ENCODE measurements at regions not wholly inside any gene's neighbourhood (a gene's known extent, or its start where the extent isn't known, plus 50 kb on each side); places are given as distances from the start of the nearest gene placed in this dataset.

DNA sequence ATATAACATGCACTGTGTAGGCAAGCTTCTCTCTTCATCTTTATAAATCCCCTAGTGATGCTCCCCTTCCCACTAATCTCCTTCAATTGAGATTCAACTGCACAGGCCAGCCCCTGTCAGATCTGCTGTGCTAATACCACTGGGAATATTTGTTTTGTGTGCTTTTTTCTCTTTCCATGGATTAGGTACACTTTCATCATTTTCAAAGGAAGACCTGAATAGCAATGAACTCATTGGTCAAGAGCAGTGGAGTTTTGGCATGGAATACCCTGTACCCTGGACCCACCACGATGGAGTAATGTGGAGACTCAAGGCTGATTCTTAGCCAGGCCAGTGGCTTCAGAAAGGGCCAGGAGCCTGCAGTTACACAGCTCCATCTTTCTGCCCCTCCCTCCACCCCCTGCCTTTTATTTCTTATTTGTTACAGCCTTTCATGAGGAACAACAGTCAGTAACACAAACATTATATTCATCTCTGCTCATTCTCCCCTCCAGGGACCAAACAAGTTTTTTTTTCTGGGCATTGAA is 75.4 kb upstream of the KCNG1 start:
- DNase-seq (ENCODE audit: low read depth), result no peak
- in situ Hi-C loops (cut with HindIII; ENCODE audit: low sequenced_read_pairs), result no loop called here
- no peak overlapping the region for H3K4me3 ChIP-seq (ENCODE audit: low read depth, low read length)
- TF ChIP-seq, protein P1, sequence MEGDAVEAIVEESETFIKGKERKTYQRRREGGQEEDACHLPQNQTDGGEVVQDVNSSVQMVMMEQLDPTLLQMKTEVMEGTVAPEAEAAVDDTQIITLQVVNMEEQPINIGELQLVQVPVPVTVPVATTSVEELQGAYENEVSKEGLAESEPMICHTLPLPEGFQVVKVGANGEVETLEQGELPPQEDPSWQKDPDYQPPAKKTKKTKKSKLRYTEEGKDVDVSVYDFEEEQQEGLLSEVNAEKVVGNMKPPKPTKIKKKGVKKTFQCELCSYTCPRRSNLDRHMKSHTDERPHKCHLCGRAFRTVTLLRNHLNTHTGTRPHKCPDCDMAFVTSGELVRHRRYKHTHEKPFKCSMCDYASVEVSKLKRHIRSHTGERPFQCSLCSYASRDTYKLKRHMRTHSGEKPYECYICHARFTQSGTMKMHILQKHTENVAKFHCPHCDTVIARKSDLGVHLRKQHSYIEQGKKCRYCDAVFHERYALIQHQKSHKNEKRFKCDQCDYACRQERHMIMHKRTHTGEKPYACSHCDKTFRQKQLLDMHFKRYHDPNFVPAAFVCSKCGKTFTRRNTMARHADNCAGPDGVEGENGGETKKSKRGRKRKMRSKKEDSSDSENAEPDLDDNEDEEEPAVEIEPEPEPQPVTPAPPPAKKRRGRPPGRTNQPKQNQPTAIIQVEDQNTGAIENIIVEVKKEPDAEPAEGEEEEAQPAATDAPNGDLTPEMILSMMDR (IDR thresholded peaks at IDR 0.05; ENCODE audit: low read depth, low read length, missing control alignments), result no peak

DNA sequence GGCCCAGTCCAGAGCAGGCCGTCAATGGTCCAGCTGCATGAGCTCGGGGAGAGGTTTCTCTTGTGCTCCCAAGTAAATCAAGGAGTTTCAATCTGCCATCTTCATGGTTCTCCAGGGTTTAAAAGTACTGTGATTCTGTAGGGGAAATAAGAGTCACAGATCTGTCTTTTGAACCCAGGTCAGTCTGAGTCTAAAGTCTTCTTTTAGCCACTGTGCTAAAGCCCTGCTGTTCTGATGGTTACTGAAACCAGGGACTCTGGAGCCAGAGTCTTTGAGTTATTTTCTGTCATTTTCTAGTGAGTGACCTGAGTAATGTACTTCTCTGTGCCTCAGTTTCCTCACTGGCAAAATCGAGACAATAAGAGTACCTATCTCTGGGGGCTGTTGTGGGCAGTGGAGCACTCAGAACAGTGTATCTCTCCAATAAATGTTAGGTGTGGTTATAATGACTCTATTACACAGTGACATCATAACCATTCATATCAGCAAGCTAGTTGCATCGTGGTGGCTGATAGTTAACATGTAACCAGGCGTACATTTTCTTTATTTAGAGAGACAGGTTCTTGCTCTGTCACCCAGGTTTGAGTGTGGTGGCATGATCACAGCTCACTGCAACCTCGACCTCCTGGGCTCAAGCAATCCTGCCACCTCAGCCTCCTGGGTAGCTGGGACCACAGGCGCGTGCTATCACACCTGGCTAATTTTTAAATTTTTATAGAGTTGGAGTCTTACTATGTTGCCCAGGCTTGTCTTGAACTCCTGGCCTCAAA is 74.6 kb upstream of the KCNG1 start:
- H3K4me3 ChIP-seq (ENCODE audit: low read depth, low read length), result no peak overlapping the region
- DNase-seq (ENCODE audit: low read depth), result no peak
- TF ChIP-seq, protein P1 (IDR thresholded peaks at IDR 0.05; ENCODE audit: low read depth, low read length, missing control alignments), result no peak
- in situ Hi-C loops (cut with HindIII; ENCODE audit: low sequenced_read_pairs), result no loop called here

DNA sequence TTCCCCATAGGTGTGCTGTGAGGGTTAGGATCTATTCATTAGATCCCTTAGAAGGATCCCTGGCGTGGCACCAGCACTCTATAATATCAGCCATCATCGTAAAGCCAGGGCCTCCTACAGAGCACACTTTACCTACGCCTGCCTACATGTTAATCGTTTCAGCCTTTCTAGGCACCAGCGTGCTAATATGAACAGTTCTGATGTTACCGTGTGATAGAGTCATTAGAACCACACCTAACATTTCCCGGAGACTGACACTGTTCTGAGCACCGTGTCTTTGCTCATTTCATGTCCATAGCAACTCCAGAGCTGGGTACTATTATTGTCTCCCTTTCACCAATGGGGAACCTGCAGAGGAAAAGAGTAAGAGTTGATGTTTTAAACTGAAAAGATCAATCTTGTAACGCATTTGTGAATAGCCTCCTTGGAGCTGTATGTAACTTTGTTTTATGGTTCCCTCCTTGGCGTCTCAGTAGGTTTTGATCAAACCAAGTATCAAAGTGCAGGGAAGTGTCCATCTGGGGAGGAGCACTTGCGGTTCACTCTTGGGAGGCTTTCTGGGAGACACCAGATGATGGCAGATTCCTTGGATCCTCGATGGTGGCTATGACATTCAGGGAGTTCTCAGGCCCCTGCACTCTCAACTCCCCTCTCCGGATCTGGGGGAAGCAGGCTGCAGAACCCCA is 73.8 kb upstream of the KCNG1 start:
- DNase-seq (ENCODE audit: low read depth), result no peak
- no peak overlapping the region for H3K4me3 ChIP-seq (ENCODE audit: low read depth, low read length)
- TF ChIP-seq, protein P1 (IDR thresholded peaks at IDR 0.05; ENCODE audit: low read depth, low read length, missing control alignments), result no peak
- in situ Hi-C loops (cut with HindIII; ENCODE audit: low sequenced_read_pairs), result no loop called here

DNA sequence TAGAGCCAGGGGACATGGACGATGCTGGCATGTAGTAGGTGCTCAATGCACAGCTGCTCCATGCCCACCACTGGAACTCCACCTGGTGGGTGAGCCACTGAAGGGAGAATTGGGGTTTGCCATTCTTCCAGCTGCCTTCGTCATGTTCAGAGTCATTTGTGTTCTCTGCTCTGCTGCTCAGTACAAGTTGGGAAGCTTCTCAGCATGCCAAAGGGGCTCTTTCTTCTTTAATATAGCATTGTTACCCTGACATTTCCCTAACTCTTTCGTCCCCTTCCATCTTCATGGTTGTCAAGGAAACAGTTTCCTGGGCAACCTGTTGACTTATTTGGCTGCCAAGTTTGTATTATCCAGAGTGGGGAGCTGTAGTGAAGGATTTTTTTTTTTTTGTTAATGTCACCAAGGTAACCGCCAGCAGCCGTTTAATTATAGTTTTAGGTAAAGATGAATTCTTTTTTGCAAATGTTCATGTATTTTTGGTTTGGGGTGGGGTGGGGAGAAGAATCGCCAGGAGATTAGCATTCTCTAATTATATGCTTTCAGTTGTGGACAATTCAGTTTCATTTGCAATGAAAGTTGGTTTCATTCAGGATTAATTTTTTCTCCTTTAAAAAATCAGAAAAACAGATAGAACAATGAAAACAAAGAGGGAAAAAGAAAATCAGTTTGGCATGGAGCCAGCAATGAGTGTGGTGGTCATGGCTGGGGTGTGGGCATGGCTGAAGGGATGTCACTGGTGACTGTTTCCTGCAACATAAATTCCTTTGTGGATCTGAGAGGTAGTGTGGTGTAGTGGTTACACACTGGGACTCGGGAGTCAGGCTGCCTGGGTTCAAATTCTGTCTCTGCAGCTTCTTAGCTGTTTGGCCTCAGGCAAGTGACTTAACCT is 73.0 kb upstream of the KCNG1 start:
- H3K4me3 ChIP-seq (ENCODE audit: low read depth, low read length), result no peak overlapping the region
- in situ Hi-C loops (cut with HindIII; ENCODE audit: low sequenced_read_pairs), result no loop called here
- TF ChIP-seq, protein P1 (IDR thresholded peaks at IDR 0.05; ENCODE audit: low read depth, low read length, missing control alignments), result no peak
- no peak for DNase-seq (ENCODE audit: low read depth)

DNA sequence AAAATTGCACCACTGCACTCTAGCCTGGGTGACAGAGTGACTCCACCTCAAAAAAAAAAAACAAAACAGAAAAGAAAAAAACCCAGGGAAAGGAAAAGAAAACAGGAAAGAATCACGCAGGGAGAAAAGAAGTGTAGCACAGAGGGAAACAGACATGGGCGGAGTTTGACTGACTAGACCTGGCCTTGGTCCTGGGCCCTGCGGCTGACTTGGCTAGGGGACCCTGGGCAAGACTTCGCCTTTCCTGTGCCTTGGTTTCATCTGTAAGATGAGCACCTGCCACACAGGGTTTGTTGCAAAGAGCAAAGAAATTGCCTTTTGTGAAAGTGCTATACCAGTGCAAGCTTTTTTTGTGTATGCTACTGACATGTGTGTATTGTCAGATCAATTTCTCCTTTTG is 71.3 kb upstream of the KCNG1 start:
- peak; percentile 6 for DNase-seq (ENCODE audit: low read depth)
- in situ Hi-C loops (cut with HindIII; ENCODE audit: low sequenced_read_pairs), result no loop called here
- no peak overlapping the region for H3K4me3 ChIP-seq (ENCODE audit: low read depth, low read length)
- TF ChIP-seq, protein P1 (IDR thresholded peaks at IDR 0.05; ENCODE audit: low read depth, low read length, missing control alignments), result no peak

DNA sequence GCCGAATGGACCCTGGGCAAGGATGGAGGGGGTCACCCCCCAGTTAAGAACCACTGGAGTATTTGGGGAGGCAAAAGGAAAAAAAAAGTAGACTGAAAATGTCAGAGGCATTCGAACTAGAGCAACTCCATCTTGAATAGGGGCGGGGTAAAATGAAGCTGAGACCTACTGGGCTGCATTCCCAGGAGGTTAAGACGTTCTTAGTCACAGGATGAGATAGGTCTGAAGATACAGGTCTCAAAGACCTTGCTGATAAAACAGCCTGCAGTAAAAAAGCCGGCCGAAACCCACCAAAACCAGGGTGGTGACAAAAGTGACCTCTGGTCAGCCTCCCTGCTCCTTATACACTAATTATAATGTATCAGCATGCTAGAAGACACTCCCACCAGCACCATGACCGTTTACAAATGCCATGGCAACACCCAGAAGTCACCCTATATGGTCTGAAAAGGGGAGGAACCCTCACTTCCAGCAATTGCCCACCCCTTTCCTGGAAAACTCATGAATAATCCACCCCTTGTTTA is 70.4 kb upstream of the KCNG1 start:
- no peak overlapping the region for H3K4me3 ChIP-seq (ENCODE audit: low read depth, low read length)
- DNase-seq (ENCODE audit: low read depth), result no peak
- in situ Hi-C loops (cut with HindIII; ENCODE audit: low sequenced_read_pairs), result no loop called here
- TF ChIP-seq, protein P1 (IDR thresholded peaks at IDR 0.05; ENCODE audit: low read depth, low read length, missing control alignments), result no peak

Data from astrocyte of the cerebellum (primary cell).